Adrenal gland (tissue), 9 donors: ENCODE measurements at regions not wholly inside any gene's neighbourhood (a gene's known extent, or its start where the extent isn't known, plus 50 kb on each side); places are given as distances from the start of the nearest gene placed in this dataset.
"Not testable (repeated sequence)": the region's sequence is repeated elsewhere in the genome, so short reads cannot be mapped to it uniquely, and the experiment has no call there.

Experiments
- DNase-seq, 7 donors: peaks; one replicate each; pipeline ENCODE4 v3.0.0-alpha.2; 2019 to 2020
- H3K27ac ChIP-seq, 5 donors: fragments of 200-600 bp; sonication (generic) in 4 of 5; 1 replicate in 3 of 5; 2 replicates in 2 of 5; pipeline versions ENCODE4 v1.5.1 to v1.8.0; 2016 to 2020; ENCODE audit warnings: mild to moderate bottlenecking in 1 of 5
- H3K27me3 ChIP-seq: fragments of 200-600 bp; 2 replicates; pipeline ENCODE4 v1.8.0; 2021
- H3K36me3 ChIP-seq, 2 donors: fragments of 200-600 bp; replicated peaks in 1 of 2; 1 replicate in 1 of 2; 2 replicates in 1 of 2; pipeline versions ENCODE4 v1.5.1 to v1.8.0; 2018 to 2022
- H3K4me1 ChIP-seq, 2 donors: fragments of 200-600 bp; replicated peaks in 1 of 2; 1 replicate in 1 of 2; 2 replicates in 1 of 2; pipeline versions ENCODE4 v1.5.1 to v1.8.0; 2018 to 2021
- H3K4me3 ChIP-seq, 4 donors: fragments of 200-600 bp; sonication (generic) in 3 of 4; one replicate each; pipeline ENCODE4 v1.5.1; 2016 to 2018
- H3K9me3 ChIP-seq, 3 donors: fragments of 200-600 bp; sonication (generic) in 1 of 3; replicated peaks in 1 of 3; 1 replicate in 2 of 3; 2 replicates in 1 of 3; pipeline versions ENCODE4 v1.5.1 to v1.8.0; 2016 to 2021
- POLR2A ChIP-seq, 2 donors: fragments of 450-650 bp; IDR thresholded peaks; one replicate each; pipeline ENCODE4 v1.6.1; 2017; ENCODE audit warnings: antibody characterized with exemption in 2 of 2, mild to moderate bottlenecking in 2 of 2, moderate library complexity in 1 of 2
- WGBS, 4 donors: extraction: QIAGEN DNeasy Blood & Tissue Kit in 2 of 4; methylation state at CpG; one replicate each; pipeline versions ENCODE4 v1.1.5 to v1.1.7; 2013 to 2017; 5-methylcytosine and 5-hydroxymethylcytosine counted together
- intact Hi-C, 2 donors: fragments of 100-400 bp; cut with DNase I; formaldehyde crosslinking; loops; one replicate each; pipeline versions ENCODE4 v1.14.1 to v1.15.0; 2022 to 2023
- TF ChIP-seq, protein P1 (sequence below), 6 experiments: fragments of 450-650 bp in 4 of 6; fragments of 200-600 bp in 2 of 6; sonication (generic) in 1 of 6; IDR thresholded peaks; 1 replicate in 5 of 6; 2 replicates in 1 of 6; pipeline versions ENCODE4 v1.5.1 to v1.8.0; 2016 to 2021; ENCODE audit warnings: antibody characterized with exemption in 6 of 6, mild to moderate bottlenecking in 2 of 6, moderate library complexity in 1 of 6
- donor health status: healthy with polysubstance abuse.
- donor health status: Bipolar disorder and iron deficiency.
- donor health status: DM: yes; HTN: yes; CAD: no.
- donor health status: DM: no; HTN: no; CAD: no.
- donor health status: DM: no; HTN: no; CAD: no.

- no peak for DNase-seq
- Histone ChIP-seq H3K27ac (no peak overlapping the region), H3K9me3 (no peaks in the 10 kb centered on the region), H3K27me3 (no peaks in the 10 kb centered on the region), H3K36me3 (no peaks in the 10 kb centered on the region), H3K4me3 (no peak overlapping the region), H3K4me1 (no peaks in the 10 kb centered on the region)
- intact Hi-C loops = no loop called here
- 69 to 82% (median 76%) methylated on average over 5 of the region's 5 CpGs for WGBS, 4 donors
- no peak for TF ChIP-seq POLR2A (IDR thresholded peaks at IDR 0.05)
- TF ChIP-seq, protein P1, sequence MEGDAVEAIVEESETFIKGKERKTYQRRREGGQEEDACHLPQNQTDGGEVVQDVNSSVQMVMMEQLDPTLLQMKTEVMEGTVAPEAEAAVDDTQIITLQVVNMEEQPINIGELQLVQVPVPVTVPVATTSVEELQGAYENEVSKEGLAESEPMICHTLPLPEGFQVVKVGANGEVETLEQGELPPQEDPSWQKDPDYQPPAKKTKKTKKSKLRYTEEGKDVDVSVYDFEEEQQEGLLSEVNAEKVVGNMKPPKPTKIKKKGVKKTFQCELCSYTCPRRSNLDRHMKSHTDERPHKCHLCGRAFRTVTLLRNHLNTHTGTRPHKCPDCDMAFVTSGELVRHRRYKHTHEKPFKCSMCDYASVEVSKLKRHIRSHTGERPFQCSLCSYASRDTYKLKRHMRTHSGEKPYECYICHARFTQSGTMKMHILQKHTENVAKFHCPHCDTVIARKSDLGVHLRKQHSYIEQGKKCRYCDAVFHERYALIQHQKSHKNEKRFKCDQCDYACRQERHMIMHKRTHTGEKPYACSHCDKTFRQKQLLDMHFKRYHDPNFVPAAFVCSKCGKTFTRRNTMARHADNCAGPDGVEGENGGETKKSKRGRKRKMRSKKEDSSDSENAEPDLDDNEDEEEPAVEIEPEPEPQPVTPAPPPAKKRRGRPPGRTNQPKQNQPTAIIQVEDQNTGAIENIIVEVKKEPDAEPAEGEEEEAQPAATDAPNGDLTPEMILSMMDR (IDR thresholded peaks at IDR 0.05) = no peak
Observed at GRCh38 chr3:165920984-165921383, 83.8 kb upstream of the BCHE start.

DNA sequence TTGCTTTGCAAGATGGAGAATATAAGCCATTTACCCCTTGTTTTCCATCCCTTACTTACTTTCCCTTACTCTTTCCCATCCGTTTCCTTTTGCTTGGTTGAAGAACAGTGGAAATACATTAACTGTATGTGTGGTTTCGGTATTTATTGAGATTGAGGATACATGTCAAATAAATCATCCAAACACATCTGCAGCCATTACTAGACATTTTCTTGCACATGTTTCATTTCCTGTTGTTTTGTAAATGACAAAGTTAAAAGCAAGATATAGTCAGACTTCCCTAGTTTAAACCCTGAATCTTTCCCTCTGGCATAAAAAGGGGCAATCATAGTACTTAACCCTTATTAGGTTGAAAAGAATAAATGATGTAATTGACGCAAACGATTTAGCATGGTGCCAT, 82.1 kb upstream of the BCHE start:
- intact Hi-C loops = no loop called here
- Histone ChIP-seq H3K4me3 (no peak overlapping the region), H3K27ac (no peak overlapping the region), H3K9me3 (no peaks in the 10 kb centered on the region), H3K27me3 (no peaks in the 10 kb centered on the region), H3K4me1 (no peaks in the 10 kb centered on the region), H3K36me3 (no peaks in the 10 kb centered on the region)
- no peak for DNase-seq
- 58 to 66% (median 62%) methylated on average over 4 of the region's 4 CpGs for WGBS, 4 donors
- TF ChIP-seq, protein P1 (IDR thresholded peaks at IDR 0.05) = no peak
- no peak for TF ChIP-seq POLR2A (IDR thresholded peaks at IDR 0.05)

DNA sequence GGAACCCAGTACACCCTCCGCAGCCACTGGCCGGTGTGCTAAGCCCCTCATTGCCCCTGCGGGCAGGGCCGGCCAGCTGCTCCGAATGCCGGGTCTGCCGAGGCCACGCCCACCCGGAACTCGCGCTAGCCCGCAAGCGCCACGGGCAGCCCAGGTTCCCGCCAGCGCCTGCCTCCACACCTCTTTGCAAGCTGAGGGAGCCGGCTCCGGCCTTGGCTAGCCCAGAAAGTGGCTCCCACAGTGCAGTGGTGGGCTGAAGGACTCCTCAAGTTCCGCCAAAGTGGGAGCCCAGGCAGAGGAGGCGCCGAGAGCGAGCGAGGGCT, 81.4 kb upstream of the BCHE start:
- no peaks in the 10 kb centered on the region for H3K9me3 ChIP-seq
- DNase-seq = no peak
- 95 to 100% (median 97%) methylated on average over 11 to 23 of the region's 23 CpGs for WGBS, 4 donors
- intact Hi-C loops = no loop called here
- no peak overlapping the region for H3K4me3 ChIP-seq
- TF ChIP-seq POLR2A (IDR thresholded peaks at IDR 0.05) = no peak
- TF ChIP-seq, protein P1 (IDR thresholded peaks at IDR 0.05) = no peak
- no peak overlapping the region for H3K27ac ChIP-seq
- H3K4me1 ChIP-seq = no peaks in the 10 kb centered on the region
- no peaks in the 10 kb centered on the region for H3K27me3 ChIP-seq
- H3K36me3 ChIP-seq = no peaks in the 10 kb centered on the region

GRCh38 chr3:165917938-165918656, 80.9 kb upstream of the BCHE start:
- intact Hi-C loops, H3K9me3 ChIP-seq, H3K27ac ChIP-seq, DNase-seq, H3K4me1 ChIP-seq, H3K4me3 ChIP-seq, H3K27me3 ChIP-seq, H3K36me3 ChIP-seq: not testable (repeated sequence)
- 63 to 97% (median 93%) methylated on average over 1 to 24 of the region's 24 CpGs for WGBS, 4 donors

GRCh38 chr3:165915104-165915503, 77.9 kb upstream of the BCHE start:
- H3K27me3 ChIP-seq, H3K27ac ChIP-seq, DNase-seq, H3K36me3 ChIP-seq, H3K9me3 ChIP-seq, H3K4me3 ChIP-seq, intact Hi-C loops, H3K4me1 ChIP-seq: not testable (repeated sequence)
